Globus pallidus (tissue), 1 donor: ENCODE measurements at regions not wholly inside any gene's neighbourhood (a gene's known extent, or its start where the extent isn't known, plus 50 kb on each side); places are given as distances from the start of the nearest gene placed in this dataset.
"Not testable (repeated sequence)": the region's sequence is repeated elsewhere in the genome, so short reads cannot be mapped to it uniquely, and the experiment has no call there.

ENCODE experiments used
- DNase-seq: peaks from one replicate; pipeline ENCODE4 v3.0.0-alpha.2; 2015; ENCODE audit warnings: low spot score

GRCh38 chr15:70398694-70399093, 301.0 kb upstream of the TLE3 start:
- no peak for DNase-seq

GRCh38 chr15:70396807-70397206, 299.1 kb upstream of the TLE3 start:
- no peak for DNase-seq

- DNase-seq = no peak
Measured at GRCh38 chr15:70395164-70395563, 297.4 kb upstream of the TLE3 start.

- no peak for DNase-seq
Measured at GRCh38 chr15:70390723-70391122, 293.0 kb upstream of the TLE3 start.

GRCh38 chr15:70387993-70388392, 290.3 kb upstream of the TLE3 start:
- DNase-seq = no peak

- DNase-seq = no peak
Measured at GRCh38 chr15:70387081-70387480, 289.4 kb upstream of the TLE3 start.

GRCh38 chr15:70385711-70386110, 288.0 kb upstream of the TLE3 start:
- no peak for DNase-seq

GRCh38 chr15:70385052-70385451, 287.3 kb upstream of the TLE3 start:
- no peak for DNase-seq

GRCh38 chr15:70383856-70384255, 286.1 kb upstream of the TLE3 start:
- no peak for DNase-seq

- no peak for DNase-seq
Measured at GRCh38 chr15:70382762-70383458, 285.2 kb upstream of the TLE3 start.

- DNase-seq = no peak
Measured at GRCh38 chr15:70382009-70382749, 284.5 kb upstream of the TLE3 start.

- no peak for DNase-seq
Measured at GRCh38 chr15:70379938-70380883, 282.5 kb upstream of the TLE3 start.

GRCh38 chr15:70379134-70379533, 281.4 kb upstream of the TLE3 start:
- no peak for DNase-seq

- DNase-seq = no peak
Measured at GRCh38 chr15:70378126-70379031, 280.7 kb upstream of the TLE3 start.

GRCh38 chr15:70376929-70377691, 279.4 kb upstream of the TLE3 start:
- no peak for DNase-seq

GRCh38 chr15:70376031-70376928, 278.6 kb upstream of the TLE3 start:
- DNase-seq = no peak

GRCh38 chr15:70375586-70375985, 277.9 kb upstream of the TLE3 start:
- DNase-seq = no peak

GRCh38 chr15:70375006-70375431, 277.3 kb upstream of the TLE3 start:
- no peak for DNase-seq

GRCh38 chr15:70374096-70374495, 276.4 kb upstream of the TLE3 start:
- DNase-seq = no peak

GRCh38 chr15:70373439-70373838, 275.7 kb upstream of the TLE3 start:
- not testable (repeated sequence) for DNase-seq
